GM19395 (cell line): ENCODE measurements at regions not wholly inside any gene's neighbourhood (a gene's known extent, or its start where the extent isn't known, plus 50 kb on each side); places are given as distances from the start of the nearest gene placed in this dataset.
"Not testable (repeated sequence)": the region's sequence is repeated elsewhere in the genome, so short reads cannot be mapped to it uniquely, and the experiment has no call there.

Source experiments
- ATAC-seq: cut with Tn5 transposase; IDR thresholded peaks from one replicate; pipeline ENCODE4 v1.9.1; 2021; ENCODE audit warnings: mild to moderate bottlenecking, moderate library complexity; ENCODE audit not compliant: unreplicated experiment

- ATAC-seq, result no peak
These were observed 195.5 kb upstream of the FBXL4 start for GRCh38 chr6:99143108-99143861.

- ATAC-seq, result not testable (repeated sequence)
These were observed 194.2 kb upstream of the FBXL4 start for GRCh38 chr6:99141906-99142305.

DNA sequence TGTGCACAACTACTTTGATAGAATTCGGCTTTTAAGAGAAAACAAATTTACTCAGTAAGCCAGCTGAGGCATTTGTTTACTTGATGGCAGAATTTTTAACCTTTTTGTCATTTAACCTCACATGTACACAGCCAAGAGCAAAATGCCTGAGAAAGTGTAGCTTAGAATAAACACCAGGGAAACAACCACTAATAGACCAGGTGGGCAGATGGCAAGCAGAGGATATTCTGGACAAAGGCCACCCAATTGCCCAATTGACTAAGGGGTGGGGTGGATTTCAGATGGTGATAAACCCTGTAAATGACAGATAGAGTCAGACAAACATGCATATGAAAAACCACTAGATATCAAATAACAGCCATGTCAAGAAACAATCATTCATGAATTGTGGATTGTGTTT, 190.7 kb upstream of the FBXL4 start:
- no peak for ATAC-seq

DNA sequence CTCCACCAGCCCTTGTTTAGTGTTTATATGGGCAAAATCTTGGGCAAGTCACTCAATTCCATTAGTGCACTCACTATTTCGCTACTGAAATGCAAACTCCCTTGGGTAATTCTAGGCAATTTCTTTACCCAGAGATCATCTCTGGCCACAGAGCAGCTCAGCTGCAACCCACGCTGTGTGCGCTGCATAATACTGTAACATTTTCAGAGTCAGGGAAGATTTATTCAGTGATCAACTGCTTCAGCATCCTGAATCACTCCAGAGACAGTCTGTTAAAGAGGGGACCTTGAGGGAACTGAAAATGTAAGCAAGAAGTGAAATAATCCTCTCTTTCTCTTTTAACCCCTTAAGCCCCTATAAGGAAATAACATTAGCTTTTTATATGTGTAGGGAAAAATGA, 189.6 kb upstream of the FBXL4 start:
- ATAC-seq, result no peak

DNA sequence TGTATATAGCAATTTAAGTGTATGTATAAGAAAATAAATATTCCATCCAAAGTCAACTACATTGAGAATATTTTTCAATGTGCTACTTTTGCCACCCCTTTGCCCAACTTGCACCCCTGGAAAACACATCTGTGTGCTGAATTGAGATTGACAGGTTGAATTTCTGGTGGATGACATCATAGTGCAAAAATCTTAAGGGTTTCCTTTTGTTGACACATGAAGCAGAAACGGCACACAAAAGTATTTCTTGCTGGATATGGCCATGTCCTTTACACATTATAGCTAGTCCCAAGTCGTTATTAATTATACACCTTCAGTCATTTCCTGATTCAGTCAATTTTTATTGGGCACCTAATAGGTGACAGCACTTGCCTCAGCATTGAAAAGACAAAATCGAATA, 188.7 kb upstream of the FBXL4 start:
- ATAC-seq, result no peak

GRCh38 chr6:99132026-99132635, 184.4 kb upstream of the FBXL4 start:
- ATAC-seq, result no peak

DNA sequence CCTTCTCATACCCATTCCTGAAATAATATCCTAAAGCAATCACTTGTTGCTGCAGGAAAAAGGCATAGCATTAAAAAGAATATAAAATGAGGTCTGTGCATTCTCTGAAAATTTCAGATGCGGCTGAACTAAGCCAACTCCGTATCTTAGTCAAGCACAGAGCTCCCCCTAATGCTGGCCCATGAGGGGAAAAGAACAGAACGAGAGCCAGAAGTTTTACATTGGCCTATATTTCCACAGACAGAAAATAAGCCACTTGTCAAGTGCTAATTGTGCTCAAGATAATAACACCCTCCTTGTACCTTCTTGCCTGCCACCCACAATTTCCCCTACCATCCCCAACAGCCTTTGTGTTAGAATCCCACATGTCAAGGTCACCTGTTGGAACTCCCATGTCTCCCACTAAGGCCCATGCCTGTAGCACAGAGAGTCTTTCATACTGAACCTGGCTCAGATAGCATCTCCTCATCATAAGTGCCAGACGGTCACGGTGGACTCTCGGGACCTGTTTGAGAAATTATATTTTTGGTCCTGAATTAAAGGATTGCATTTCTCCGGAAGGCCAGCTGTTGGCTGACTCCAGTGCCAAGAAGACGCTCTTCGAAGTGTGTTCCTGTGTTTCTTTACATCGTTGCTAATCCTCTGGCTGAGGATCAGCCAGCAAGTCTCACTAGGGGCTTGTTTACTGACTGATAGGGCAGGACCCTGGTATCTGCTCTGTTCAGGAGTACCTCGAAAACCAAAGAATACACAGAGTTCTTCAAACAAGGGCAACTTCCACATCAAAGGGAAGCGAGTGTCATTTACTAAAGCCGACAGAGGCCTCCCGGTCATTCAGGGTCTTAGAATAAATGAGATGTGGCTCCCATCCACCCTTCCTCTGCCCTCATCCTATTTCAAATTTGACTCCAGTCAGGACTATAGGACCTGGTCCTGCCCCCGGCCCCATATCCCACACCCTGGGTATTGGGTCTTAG, 183.4 kb upstream of the FBXL4 start:
- no peak for ATAC-seq

GRCh38 chr6:99129835-99130234, 182.1 kb upstream of the FBXL4 start:
- ATAC-seq, result no peak

- ATAC-seq, result no peak
These were observed 174.0 kb upstream of the FBXL4 start for GRCh38 chr6:99121748-99122147.

GRCh38 chr6:99120641-99121040, 172.9 kb upstream of the FBXL4 start:
- no peak for ATAC-seq

GRCh38 chr6:99119109-99120031, 171.6 kb upstream of the FBXL4 start:
- peak; percentile 80 for ATAC-seq

GRCh38 chr6:99114769-99115406, 167.1 kb upstream of the FBXL4 start:
- ATAC-seq, result peak; percentile 32

- no peak for ATAC-seq
These were observed 163.8 kb upstream of the FBXL4 start for GRCh38 chr6:99111590-99111989.

- no peak for ATAC-seq
These were observed 162.3 kb upstream of the FBXL4 start for GRCh38 chr6:99110029-99110428.

DNA sequence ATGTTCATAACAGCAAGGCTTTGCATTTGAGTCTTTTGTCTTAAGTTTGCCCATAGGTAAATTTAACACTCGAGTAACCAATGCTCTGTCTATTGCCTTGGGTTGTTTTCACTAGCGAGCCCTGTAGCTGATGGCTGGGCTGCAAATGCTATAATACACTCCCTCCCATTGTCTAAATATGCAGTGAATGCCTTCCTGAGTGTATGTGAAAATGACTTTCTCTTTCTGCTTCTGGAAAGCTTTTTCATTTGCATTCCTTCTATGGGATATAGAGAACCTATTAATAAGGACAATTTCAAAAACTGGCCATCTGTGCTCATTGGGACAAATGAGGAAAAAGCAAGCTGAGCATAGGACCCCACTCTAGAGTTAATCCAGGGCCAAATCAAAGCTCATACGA, 156.5 kb upstream of the FBXL4 start:
- no peak for ATAC-seq

- ATAC-seq, result no peak
These were observed 151.5 kb upstream of the FBXL4 start for GRCh38 chr6:99099243-99099642.

DNA sequence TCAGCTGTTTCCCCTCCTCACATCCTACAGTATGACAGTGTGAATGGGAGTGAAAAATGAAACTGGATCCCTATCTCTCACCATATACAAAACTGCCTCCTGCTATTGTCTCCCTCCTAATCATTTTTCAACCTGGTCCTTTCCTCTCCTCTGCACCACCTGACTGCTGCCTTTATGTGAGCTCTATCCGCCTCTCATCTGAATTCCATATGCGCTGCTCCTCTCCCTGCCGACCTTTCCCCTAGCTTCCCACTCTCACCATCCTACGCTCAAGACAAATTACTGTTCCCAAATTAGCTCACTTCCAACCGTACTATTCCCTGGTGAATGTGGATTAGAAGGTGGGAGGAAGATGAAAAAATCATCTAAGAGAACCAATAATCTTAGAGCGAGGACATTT, 148.4 kb upstream of the FBXL4 start:
- ATAC-seq, result no peak

GRCh38 chr6:99093456-99094190, 145.9 kb upstream of the FBXL4 start:
- no peak for ATAC-seq

- peak; percentile 35 for ATAC-seq
These were observed 144.7 kb upstream of the FBXL4 start for GRCh38 chr6:99092461-99092860.
